C4-2B (cell line): ENCODE measurements at regions not wholly inside any gene's neighbourhood (a gene's known extent, or its start where the extent isn't known, plus 50 kb on each side); places are given as distances from the start of the nearest gene placed in this dataset.

Experiments
- ZFX ChIP-seq: fragments of 450-650 bp; IDR thresholded peaks from 2 replicates; pipeline ENCODE4 v1.6.1; 2017
- TF ChIP-seq, protein P1 (sequence below): fragments of 450-650 bp; conservative IDR thresholded peaks from 2 replicates; pipeline ENCODE4 v1.5.1; 2017; ENCODE audit warnings: mild to moderate bottlenecking

- TF ChIP-seq, protein P1, sequence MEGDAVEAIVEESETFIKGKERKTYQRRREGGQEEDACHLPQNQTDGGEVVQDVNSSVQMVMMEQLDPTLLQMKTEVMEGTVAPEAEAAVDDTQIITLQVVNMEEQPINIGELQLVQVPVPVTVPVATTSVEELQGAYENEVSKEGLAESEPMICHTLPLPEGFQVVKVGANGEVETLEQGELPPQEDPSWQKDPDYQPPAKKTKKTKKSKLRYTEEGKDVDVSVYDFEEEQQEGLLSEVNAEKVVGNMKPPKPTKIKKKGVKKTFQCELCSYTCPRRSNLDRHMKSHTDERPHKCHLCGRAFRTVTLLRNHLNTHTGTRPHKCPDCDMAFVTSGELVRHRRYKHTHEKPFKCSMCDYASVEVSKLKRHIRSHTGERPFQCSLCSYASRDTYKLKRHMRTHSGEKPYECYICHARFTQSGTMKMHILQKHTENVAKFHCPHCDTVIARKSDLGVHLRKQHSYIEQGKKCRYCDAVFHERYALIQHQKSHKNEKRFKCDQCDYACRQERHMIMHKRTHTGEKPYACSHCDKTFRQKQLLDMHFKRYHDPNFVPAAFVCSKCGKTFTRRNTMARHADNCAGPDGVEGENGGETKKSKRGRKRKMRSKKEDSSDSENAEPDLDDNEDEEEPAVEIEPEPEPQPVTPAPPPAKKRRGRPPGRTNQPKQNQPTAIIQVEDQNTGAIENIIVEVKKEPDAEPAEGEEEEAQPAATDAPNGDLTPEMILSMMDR = no peak
- TF ChIP-seq ZFX = no peak
These were observed 1678.6 kb upstream of the CELF4 start for GRCh38 chr18:39244242-39244641.
